GM23248 (cell line): ENCODE measurements at regions not wholly inside any gene's neighbourhood (a gene's known extent, or its start where the extent isn't known, plus 50 kb on each side); places are given as distances from the start of the nearest gene placed in this dataset.
"Not testable (repeated sequence)": the region's sequence is repeated elsewhere in the genome, so short reads cannot be mapped to it uniquely, and the experiment has no call there.

Source experiments
- EZH2 ChIP-seq: fragments of 200-600 bp; sonication (generic); IDR thresholded peaks from 2 replicates; pipeline ENCODE4 v1.6.1; 2018; ENCODE audit warnings: antibody characterized with exemption, mild to moderate bottlenecking; ENCODE audit not compliant: insufficient read depth, poor library complexity, severe bottlenecking
- EZH2phosphoT487 ChIP-seq: fragments of 200-600 bp; sonication (generic); IDR thresholded peaks from 2 replicates; pipeline ENCODE4 v1.6.1; 2018; ENCODE audit warnings: antibody characterized with exemption, moderate library complexity, mild to moderate bottlenecking, low read depth; ENCODE audit not compliant: insufficient read depth

- TF ChIP-seq EZH2phosphoT487, EZH2: not testable (repeated sequence)
Observed at GRCh38 chr14:37891500-37891899, 296.1 kb downstream of the TTC6 start.
